SH-SY5Y (cell line): ENCODE measurements at regions not wholly inside any gene's neighbourhood (a gene's known extent, or its start where the extent isn't known, plus 50 kb on each side); places are given as distances from the start of the nearest gene placed in this dataset.

ENCODE experiments used
- GATA2 ChIP-seq: IDR thresholded peaks from 2 replicates; pipeline ENCODE4 v1.6.1; 2011; ENCODE audit warnings: mild to moderate bottlenecking, low read depth, low read length
- GATA3 ChIP-seq: IDR thresholded peaks from 2 replicates; pipeline ENCODE4 v1.6.1; 2011; ENCODE audit warnings: low read depth, mild to moderate bottlenecking, low read length, moderate library complexity

- TF ChIP-seq GATA2 (no peak), GATA3 (no peak)
Measured at GRCh38 chr11:116132273-116132978, 628.2 kb upstream of the CADM1 start.
